ENCODE measurements at regions not wholly inside any gene's neighbourhood (a gene's known extent, or its start where the extent isn't known, plus 50 kb on each side); places are given as distances from the start of the nearest gene placed in this dataset.

GRCh38 chr3:31427623-31428022, 105.1 kb upstream of the STT3B start:
- Histone ChIP-seq H3K27me3 (no peaks in the 10 kb centered on the region), H3K9me3 (no peaks in the 10 kb centered on the region), H3K36me3 (no peaks in the 10 kb centered on the region), H3K27ac (no peak overlapping the region), H3K4me3 (no peak overlapping the region), H3K4me1 (no peaks in the 10 kb centered on the region)
- TF ChIP-seq POLR2A (IDR thresholded peaks at IDR 0.05) (no peak), CTCF (IDR thresholded peaks at IDR 0.05) (no peak)
- no peak for DNase-seq

- H3K27ac ChIP-seq = no peak overlapping the region
- no peaks in the 10 kb centered on the region for H3K36me3 ChIP-seq
- H3K27me3 ChIP-seq = no peaks in the 10 kb centered on the region
- no peak overlapping the region for H3K4me3 ChIP-seq
- no peak for TF ChIP-seq CTCF (IDR thresholded peaks at IDR 0.05)
- TF ChIP-seq POLR2A (IDR thresholded peaks at IDR 0.05) = no peak
- H3K9me3 ChIP-seq = no peaks in the 10 kb centered on the region
- H3K4me1 ChIP-seq = no peaks in the 10 kb centered on the region
- no peak for DNase-seq
Observed at GRCh38 chr3:31431321-31431720, 101.4 kb upstream of the STT3B start.

GRCh38 chr3:31432897-31433678, 99.6 kb upstream of the STT3B start:
- H3K36me3 ChIP-seq = no peaks in the 10 kb centered on the region
- H3K4me1 ChIP-seq = no peaks in the 10 kb centered on the region
- TF ChIP-seq POLR2A (IDR thresholded peaks at IDR 0.05) = no peak
- no peak for DNase-seq
- H3K4me3 ChIP-seq = no peak overlapping the region
- no peak overlapping the region for H3K27ac ChIP-seq
- H3K9me3 ChIP-seq = no peaks in the 10 kb centered on the region
- H3K27me3 ChIP-seq = no peaks in the 10 kb centered on the region

GRCh38 chr3:31433679-31433992, 99.1 kb upstream of the STT3B start:
- no peak for TF ChIP-seq CTCF (IDR thresholded peaks at IDR 0.05)
- TF ChIP-seq POLR2A (IDR thresholded peaks at IDR 0.05) = no peak
- H3K9me3 ChIP-seq = no peaks in the 10 kb centered on the region
- no peaks in the 10 kb centered on the region for H3K36me3 ChIP-seq
- H3K27ac ChIP-seq = no peak overlapping the region
- DNase-seq = no peak
- no peak overlapping the region for H3K4me3 ChIP-seq
- no peaks in the 10 kb centered on the region for H3K27me3 ChIP-seq
- no peaks in the 10 kb centered on the region for H3K4me1 ChIP-seq

GRCh38 chr3:31434819-31435218, 97.9 kb upstream of the STT3B start:
- TF ChIP-seq CTCF (IDR thresholded peaks at IDR 0.05) (no peak), POLR2A (IDR thresholded peaks at IDR 0.05) (no peak)
- no peak overlapping the region for H3K4me3 ChIP-seq
- no peaks in the 10 kb centered on the region for H3K27me3 ChIP-seq
- DNase-seq = no peak
- H3K4me1 ChIP-seq = no peaks in the 10 kb centered on the region
- no peak overlapping the region for H3K27ac ChIP-seq
- H3K36me3 ChIP-seq = no peaks in the 10 kb centered on the region
- no peaks in the 10 kb centered on the region for H3K9me3 ChIP-seq

GRCh38 chr3:31436830-31437229, 95.9 kb upstream of the STT3B start:
- Histone ChIP-seq H3K9me3 (no peaks in the 10 kb centered on the region), H3K36me3 (no peaks in the 10 kb centered on the region), H3K4me3 (no peak overlapping the region), H3K27me3 (no peaks in the 10 kb centered on the region), H3K27ac (no peak overlapping the region), H3K4me1 (no peaks in the 10 kb centered on the region)
- no peak for DNase-seq
- TF ChIP-seq POLR2A (IDR thresholded peaks at IDR 0.05) (no peak), CTCF (IDR thresholded peaks at IDR 0.05) (no peak)

Measured in Peyer's patch (tissue), 4 donors.